Vagina (tissue), 2 donors: ENCODE measurements at regions not wholly inside any gene's neighbourhood (a gene's known extent, or its start where the extent isn't known, plus 50 kb on each side); places are given as distances from the start of the nearest gene placed in this dataset.

ENCODE experiments used
- DNase-seq, 2 donors: peaks; one replicate each; pipeline ENCODE4 v3.0.0-alpha.2; 2017; ENCODE audit errors: extremely low spot score in 2 of 2
- H3K27ac ChIP-seq: fragments of 200-600 bp; sonication (generic); one replicate; pipeline ENCODE4 v1.5.1; 2019
- H3K27me3 ChIP-seq: fragments of 200-600 bp; sonication (generic); one replicate; pipeline ENCODE4 v1.5.1; 2019
- H3K36me3 ChIP-seq, 2 donors: fragments of 200-600 bp; sonication (generic); one replicate each; pipeline ENCODE4 v1.5.1; 2017 to 2019
- H3K4me1 ChIP-seq: fragments of 200-600 bp; sonication (generic); one replicate; pipeline ENCODE4 v1.5.1; 2019
- H3K4me3 ChIP-seq, 2 donors: fragments of 200-600 bp; sonication (generic); 1 replicate in 1 of 2; 2 replicates in 1 of 2; pipeline ENCODE4 v1.5.1; 2016 to 2019
- H3K9me3 ChIP-seq: fragments of 200-600 bp; sonication (generic); one replicate; pipeline ENCODE4 v1.5.1; 2019
- CTCF ChIP-seq, 3 experiments: fragments of 450-650 bp in 2 of 3; fragments of 200-600 bp in 1 of 3; sonication (generic) in 1 of 3; IDR thresholded peaks; one replicate each; pipeline ENCODE4 v1.5.1; 2017 to 2019; ENCODE audit warnings: antibody characterized with exemption in 3 of 3, mild to moderate bottlenecking in 2 of 3, moderate library complexity in 2 of 3
- POLR2A ChIP-seq, 2 donors: fragments of 450-650 bp; IDR thresholded peaks; one replicate each; pipeline ENCODE4 v1.6.1; 2017; ENCODE audit warnings: antibody characterized with exemption in 2 of 2, mild to moderate bottlenecking in 2 of 2, moderate library complexity in 2 of 2
- POLR2AphosphoS5 ChIP-seq, 2 donors: sonication (generic); formaldehyde crosslinking; IDR thresholded peaks; one replicate each; pipeline ENCODE4 v1.9.0; 2017; ENCODE audit warnings: antibody characterized with exemption in 2 of 2, mild to moderate bottlenecking in 2 of 2, low read depth in 1 of 2; ENCODE audit not compliant: insufficient read depth in 1 of 2
- intact Hi-C: fragments of 100-400 bp; cut with DNase I; formaldehyde crosslinking; loops from one replicate; pipeline ENCODE4 v1.15.1; 2023

- intact Hi-C loops: no loop called here
- no peak overlapping the region for H3K4me3 ChIP-seq
- no peak overlapping the region for H3K27ac ChIP-seq
- peaks cover 6% of the 10 kb centered on the region for H3K4me1 ChIP-seq
- H3K27me3 ChIP-seq: no peaks in the 10 kb centered on the region
- H3K36me3 ChIP-seq: no peaks in the 10 kb centered on the region
- no peaks in the 10 kb centered on the region for H3K9me3 ChIP-seq
- DNase-seq: no peak
- TF ChIP-seq CTCF (IDR thresholded peaks at IDR 0.05) (no peak), POLR2A (IDR thresholded peaks at IDR 0.05) (no peak), POLR2AphosphoS5 (IDR thresholded peaks at IDR 0.05; ENCODE audit: insufficient read depth in 1 of 2, low read depth in 1 of 2) (no peak)
Observed at GRCh38 chr14:53545217-53545616, 392.1 kb upstream of the DDHD1 start.

DNA sequence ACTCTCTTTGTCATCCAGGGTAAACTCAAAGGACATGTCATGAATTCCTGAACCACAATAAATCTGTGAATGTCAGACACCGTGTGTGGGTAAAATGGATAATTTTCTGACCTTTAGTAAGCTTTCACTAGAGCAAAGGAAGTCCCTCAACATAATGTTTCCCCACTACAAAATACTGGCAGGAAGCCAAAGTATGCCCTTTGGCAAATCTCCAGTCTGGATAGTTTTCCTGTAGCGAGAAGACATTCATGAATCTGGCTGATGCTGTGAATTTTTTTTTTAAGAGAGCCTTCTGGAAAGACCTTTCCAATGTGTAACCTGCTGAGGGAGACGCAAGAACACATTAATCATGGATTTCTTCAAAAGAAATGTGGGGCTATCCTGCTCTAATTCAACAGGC is 389.6 kb upstream of the DDHD1 start:
- Histone ChIP-seq H3K4me1 (peaks cover 6% of the 10 kb centered on the region), H3K27me3 (no peaks in the 10 kb centered on the region), H3K27ac (no peak overlapping the region), H3K4me3 (no peak overlapping the region), H3K36me3 (no peaks in the 10 kb centered on the region), H3K9me3 (no peaks in the 10 kb centered on the region)
- intact Hi-C loops: no loop called here
- TF ChIP-seq POLR2A (IDR thresholded peaks at IDR 0.05) (no peak), POLR2AphosphoS5 (IDR thresholded peaks at IDR 0.05; ENCODE audit: insufficient read depth in 1 of 2, low read depth in 1 of 2) (peak in 1 of 2 donors; percentile 76), CTCF (IDR thresholded peaks at IDR 0.05) (no peak)
- no peak for DNase-seq

GRCh38 chr14:53541411-53541810 is 388.3 kb upstream of the DDHD1 start:
- H3K36me3 ChIP-seq: no peaks in the 10 kb centered on the region
- TF ChIP-seq CTCF (IDR thresholded peaks at IDR 0.05): no peak
- TF ChIP-seq POLR2A (IDR thresholded peaks at IDR 0.05): no peak
- TF ChIP-seq POLR2AphosphoS5 (IDR thresholded peaks at IDR 0.05; ENCODE audit: insufficient read depth in 1 of 2, low read depth in 1 of 2): no peak
- no peak overlapping the region for H3K4me3 ChIP-seq
- intact Hi-C loops: no loop called here
- H3K9me3 ChIP-seq: no peaks in the 10 kb centered on the region
- DNase-seq: no peak
- no peaks in the 10 kb centered on the region for H3K27me3 ChIP-seq
- no peak overlapping the region for H3K27ac ChIP-seq
- H3K4me1 ChIP-seq: peaks cover 18% of the 10 kb centered on the region

GRCh38 chr14:53539489-53540126 is 386.5 kb upstream of the DDHD1 start:
- Histone ChIP-seq H3K4me3 (no peak overlapping the region), H3K9me3 (no peaks in the 10 kb centered on the region), H3K27ac (peak overlapping the region; percentile 28), H3K4me1 (peaks cover 18% of the 10 kb centered on the region), H3K36me3 (no peaks in the 10 kb centered on the region), H3K27me3 (no peaks in the 10 kb centered on the region)
- DNase-seq: no peak
- intact Hi-C loops: loop anchor here (10.0 kb wide), 1 partner anchor 635 kb away; no protein-coding TSS in a partner anchor
- TF ChIP-seq CTCF (IDR thresholded peaks at IDR 0.05) (peak; percentile 49 to 74 (median 72)), POLR2AphosphoS5 (IDR thresholded peaks at IDR 0.05; ENCODE audit: insufficient read depth in 1 of 2, low read depth in 1 of 2) (peak in 1 of 2 donors; percentile 36), POLR2A (IDR thresholded peaks at IDR 0.05) (no peak)

DNA sequence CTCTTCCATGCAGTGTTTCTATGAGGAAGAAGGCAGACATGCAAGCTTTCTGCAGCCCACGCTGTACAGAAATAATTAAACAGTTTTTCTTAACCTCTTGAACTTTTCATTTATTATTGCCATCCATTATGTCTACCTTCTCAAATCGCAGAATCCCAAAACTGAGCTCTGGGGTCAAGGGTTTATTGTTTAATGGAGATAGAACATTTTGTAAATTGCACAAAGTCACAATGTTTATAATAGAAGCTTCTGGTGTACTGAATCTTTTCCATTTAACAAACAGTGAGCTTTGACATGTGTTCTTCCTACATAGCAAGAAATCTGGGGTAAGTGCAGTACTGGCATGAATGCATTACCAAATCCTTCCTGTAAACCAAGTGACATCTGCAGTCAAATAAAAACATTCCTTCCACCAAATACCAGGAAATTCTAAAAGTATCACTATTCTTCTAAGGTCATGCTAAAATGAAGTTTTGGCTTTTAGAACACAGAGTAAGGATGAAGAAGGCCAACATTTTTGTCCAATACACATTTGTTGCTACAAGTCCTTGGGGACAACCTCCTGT is 385.3 kb upstream of the DDHD1 start:
- Histone ChIP-seq H3K9me3 (no peaks in the 10 kb centered on the region), H3K4me1 (peaks cover 18% of the 10 kb centered on the region), H3K36me3 (no peaks in the 10 kb centered on the region), H3K27me3 (no peaks in the 10 kb centered on the region), H3K4me3 (no peak overlapping the region), H3K27ac (peak overlapping the region; percentile 57)
- TF ChIP-seq CTCF (IDR thresholded peaks at IDR 0.05) (no peak), POLR2AphosphoS5 (IDR thresholded peaks at IDR 0.05; ENCODE audit: insufficient read depth in 1 of 2, low read depth in 1 of 2) (peak in 1 of 2 donors; percentile 35)
- intact Hi-C loops: loop anchor here (10.0 kb wide), 1 partner anchor 636 kb away; no protein-coding TSS in a partner anchor
- no peak for DNase-seq
